Ishikawa (cell line): ENCODE measurements at regions not wholly inside any gene's neighbourhood (a gene's known extent, or its start where the extent isn't known, plus 50 kb on each side); places are given as distances from the start of the nearest gene placed in this dataset.

Source experiments
- CEBPB ChIP-seq: IDR thresholded peaks from 2 replicates; pipeline ENCODE4 v1.6.1; 2012
- CREB1 ChIP-seq: IDR thresholded peaks from 2 replicates; pipeline ENCODE4 v1.6.1; 2012; ENCODE audit warnings: low read depth
- EGR1 ChIP-seq: IDR thresholded peaks from 2 replicates; pipeline ENCODE4 v1.6.1; 2012
- EP300 ChIP-seq: IDR thresholded peaks from 2 replicates; pipeline ENCODE4 v1.6.1; 2012; ENCODE audit warnings: borderline replicate concordance
- FOXM1 ChIP-seq: IDR thresholded peaks from 2 replicates; pipeline ENCODE4 v1.6.1; 2012; ENCODE audit warnings: low read depth, borderline replicate concordance
- NFIC ChIP-seq: IDR thresholded peaks from 2 replicates; pipeline ENCODE4 v1.6.1; 2012
- RAD21 ChIP-seq: IDR thresholded peaks from 2 replicates; pipeline ENCODE4 v1.6.1; 2012; ENCODE audit warnings: low read depth
- REST ChIP-seq: IDR thresholded peaks from 2 replicates; pipeline ENCODE4 v1.6.1; 2012; ENCODE audit warnings: low read depth, mild to moderate bottlenecking
- TAF1 ChIP-seq: IDR thresholded peaks from 2 replicates; pipeline ENCODE4 v1.6.1; 2012; ENCODE audit warnings: low read depth, mild to moderate bottlenecking
- TCF12 ChIP-seq: IDR thresholded peaks from 2 replicates; pipeline ENCODE4 v1.6.1; 2012; ENCODE audit warnings: low read depth
- TEAD4 ChIP-seq: IDR thresholded peaks from 2 replicates; pipeline ENCODE4 v1.6.1; 2012
- YY1 ChIP-seq: IDR thresholded peaks from 2 replicates; pipeline ENCODE4 v1.6.1; 2012; ENCODE audit warnings: low read depth
- ZBTB7A ChIP-seq: IDR thresholded peaks from 2 replicates; pipeline ENCODE4 v1.6.1; 2012; ENCODE audit warnings: low read depth
- TF ChIP-seq, protein P1 (sequence below): IDR thresholded peaks from 2 replicates; pipeline ENCODE4 v1.6.1; 2012
- TF ChIP-seq, protein P2 (sequence below): IDR thresholded peaks from 2 replicates; pipeline ENCODE4 v1.6.1; 2012

GRCh38 chr6:37580176-37580955 is 80.7 kb upstream of the CCDC167 start:
- TF ChIP-seq CEBPB (no peak), TCF12 (no peak), EGR1 (no peak), CREB1 (no peak), TAF1 (no peak), REST (no peak), ZBTB7A (no peak), NFIC (no peak), RAD21 (no peak), TEAD4 (no peak), FOXM1 (no peak), EP300 (no peak), YY1 (no peak)
- TF ChIP-seq, protein P1, sequence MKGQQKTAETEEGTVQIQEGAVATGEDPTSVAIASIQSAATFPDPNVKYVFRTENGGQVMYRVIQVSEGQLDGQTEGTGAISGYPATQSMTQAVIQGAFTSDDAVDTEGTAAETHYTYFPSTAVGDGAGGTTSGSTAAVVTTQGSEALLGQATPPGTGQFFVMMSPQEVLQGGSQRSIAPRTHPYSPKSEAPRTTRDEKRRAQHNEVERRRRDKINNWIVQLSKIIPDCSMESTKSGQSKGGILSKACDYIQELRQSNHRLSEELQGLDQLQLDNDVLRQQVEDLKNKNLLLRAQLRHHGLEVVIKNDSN: no peak
- TF ChIP-seq, protein P2, sequence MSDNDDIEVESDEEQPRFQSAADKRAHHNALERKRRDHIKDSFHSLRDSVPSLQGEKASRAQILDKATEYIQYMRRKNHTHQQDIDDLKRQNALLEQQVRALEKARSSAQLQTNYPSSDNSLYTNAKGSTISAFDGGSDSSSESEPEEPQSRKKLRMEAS: no peak

DNA sequence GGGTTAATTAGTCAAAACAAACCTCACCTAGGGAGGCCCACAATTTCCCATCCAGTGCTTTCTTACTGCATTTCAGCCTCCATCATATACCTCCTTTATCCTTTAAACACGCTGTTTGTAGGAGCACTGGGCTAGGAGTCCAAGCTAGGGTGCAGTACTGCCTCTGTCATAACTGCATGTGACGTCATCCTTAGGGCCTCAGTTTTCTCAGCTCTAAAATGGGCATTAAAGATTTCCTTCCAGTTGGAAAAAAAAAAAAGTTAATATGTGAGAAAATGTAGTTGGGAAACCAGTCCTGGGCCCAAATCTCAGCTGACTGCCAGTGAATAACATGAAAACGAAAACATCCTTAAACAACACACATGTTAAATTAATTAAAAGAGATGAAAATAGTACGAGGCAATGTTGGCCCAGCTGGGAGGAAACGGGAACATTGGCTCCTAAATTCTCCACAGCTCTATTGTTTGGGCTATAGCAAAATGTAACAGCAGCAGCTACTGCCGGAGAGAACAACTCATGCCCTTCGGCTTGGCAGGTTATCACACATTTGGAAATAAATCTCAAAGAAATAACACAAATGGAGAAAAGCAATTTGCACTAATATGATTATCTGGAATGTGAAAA is 79.9 kb upstream of the CCDC167 start:
- TF ChIP-seq EP300 (no peak), FOXM1 (no peak), TAF1 (no peak), EGR1 (no peak), YY1 (no peak), CEBPB (no peak)

GRCh38 chr6:37578104-37578503 is 78.4 kb upstream of the CCDC167 start:
- TF ChIP-seq, protein P1: no peak
- no peak for TF ChIP-seq CREB1

GRCh38 chr6:37576336-37576737 is 76.6 kb upstream of the CCDC167 start:
- TF ChIP-seq YY1 (no peak), NFIC (no peak), TEAD4 (no peak), TCF12 (no peak), CEBPB (no peak), ZBTB7A (no peak), FOXM1 (no peak), EGR1 (no peak), CREB1 (no peak), REST (no peak), TAF1 (no peak), EP300 (no peak), RAD21 (no peak)
- TF ChIP-seq, protein P2: no peak
- TF ChIP-seq, protein P1: no peak

DNA sequence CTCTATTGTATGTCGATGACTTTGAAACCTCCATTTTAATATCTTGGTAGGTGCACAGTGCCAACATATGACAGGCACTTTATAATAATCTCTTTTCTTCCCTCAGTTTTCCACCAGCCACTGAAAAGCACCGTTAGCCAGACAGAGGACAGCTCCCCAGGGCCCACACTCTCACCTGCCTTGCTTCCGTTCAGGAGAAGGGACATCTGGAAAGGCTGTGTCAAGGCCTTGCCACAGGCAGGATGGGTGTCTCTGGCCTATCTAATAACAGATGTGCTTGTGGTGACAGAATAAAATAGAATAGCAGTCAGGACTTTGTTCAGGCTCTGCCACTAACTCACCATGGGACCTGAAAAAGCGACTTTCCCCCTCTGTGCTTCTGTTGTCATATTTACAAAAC is 75.5 kb upstream of the CCDC167 start:
- TF ChIP-seq CEBPB (no peak), REST (no peak), TCF12 (no peak)
- TF ChIP-seq, protein P1: no peak
